Endothelial cell of umbilical vein (primary cell): ENCODE measurements at regions not wholly inside any gene's neighbourhood (a gene's known extent, or its start where the extent isn't known, plus 50 kb on each side); places are given as distances from the start of the nearest gene placed in this dataset.

Source experiments
- BruUV-seq: library from RNA; stranded (reverse); fragments of 400-500 nt; replicated peaks from 2 replicates; lab custom pipeline; 2021; lab: Mats Ljungman, UMichigan
- CTCF ChIA-PET: fragments of 300-600, 350-600 bp; sonication (Branson Sonifier 250); formaldehyde crosslinking; loops from one replicate; lab custom pipeline; 2021; ENCODE audit warnings: antibody characterized with exemption, inconsistent platforms; lab: Charles Lee
- POLR2A ChIA-PET: fragments of 300-600, 350-600 bp; sonication (Branson Sonifier 250); formaldehyde crosslinking; loops from one replicate; lab custom pipeline; 2021; ENCODE audit warnings: antibody characterized with exemption, inconsistent platforms; lab: Charles Lee
- DNase-seq: peaks from one replicate; pipeline ENCODE4 v3.0.0-alpha.2; 2011; ENCODE audit warnings: low read depth, low spot score
- FAIRE-seq: peaks from 2 replicates; lab custom pipeline; 2011; peaks lifted over from hg19 to GRCh38; lab: Jason Lieb, UNC
- H2AFZ ChIP-seq: 2 replicates; pipeline ENCODE4 v1.6.0; 2012; ENCODE audit warnings: low read depth, low read length, control low read depth, inconsistent platforms
- H3K27ac ChIP-seq: 2 replicates; pipeline ENCODE4 v1.5.1; 2011; ENCODE audit warnings: low read depth, mild to moderate bottlenecking, control low read depth, low read length, moderate library complexity; ENCODE audit not compliant: insufficient read depth
- H3K27me3 ChIP-seq, 2 experiments: 2 replicates each; pipeline versions ENCODE4 v1.6.0 to v1.6.1; 2011; ENCODE audit warnings: low read length in 2 of 2, mixed read lengths in 1 of 2; ENCODE audit not compliant: control insufficient read depth in 2 of 2, insufficient read depth in 2 of 2
- H3K36me3 ChIP-seq, 2 experiments: 2 replicates in 1 of 2; 3 replicates in 1 of 2; pipeline ENCODE4 v1.5.1; 2011; ENCODE audit warnings: low read length in 2 of 2, mild to moderate bottlenecking in 1 of 2, moderate library complexity in 1 of 2; ENCODE audit not compliant: control insufficient read depth in 2 of 2, insufficient read depth in 2 of 2; ENCODE audit errors: extremely low read depth in 1 of 2
- H3K4me1 ChIP-seq: 3 replicates; pipeline ENCODE4 v1.5.1; 2011; ENCODE audit warnings: mild to moderate bottlenecking, low read length; ENCODE audit not compliant: control insufficient read depth, insufficient read depth; ENCODE audit errors: extremely low read depth
- H3K4me2 ChIP-seq: 2 replicates; pipeline ENCODE4 v1.6.1; 2011; ENCODE audit warnings: low read length, control low read depth, mixed read lengths; ENCODE audit not compliant: insufficient read depth
- H3K4me3 ChIP-seq, 3 experiments: fragments of 200-600 bp in 1 of 3; sonication (generic), shearing (Covaris generic) in 1 of 3; replicated peaks in 1 of 3; 2 replicates each; pipeline ENCODE4 v1.5.1; 2011 to 2016; ENCODE audit warnings: control low read depth in 3 of 3, low read length in 3 of 3, mild to moderate bottlenecking in 2 of 3, inconsistent platforms in 1 of 3, low read depth in 1 of 3, moderate library complexity in 1 of 3; ENCODE audit not compliant: insufficient read depth in 1 of 3
- H3K79me2 ChIP-seq: 2 replicates; pipeline ENCODE4 v1.6.0; 2012; ENCODE audit warnings: low read length, inconsistent platforms; ENCODE audit not compliant: control insufficient read depth, insufficient read depth
- H3K9ac ChIP-seq: replicated peaks from 2 replicates; pipeline ENCODE3; 2011; ENCODE audit warnings: low read length, control low read depth; ENCODE audit not compliant: insufficient read depth; ENCODE audit errors: extremely low read depth
- H3K9me1 ChIP-seq: replicated peaks from 3 replicates; pipeline ENCODE4 v1.6.0; 2011; ENCODE audit warnings: mild to moderate bottlenecking, low read length; ENCODE audit not compliant: control insufficient read depth, insufficient read depth; ENCODE audit errors: extremely low read depth
- H3K9me3 ChIP-seq: replicated peaks from 2 replicates; pipeline ENCODE4 v1.5.1; 2012; ENCODE audit warnings: low read length, inconsistent platforms; ENCODE audit not compliant: control insufficient read depth, insufficient read depth
- H4K20me1 ChIP-seq: replicated peaks from 2 replicates; pipeline ENCODE3; 2011; ENCODE audit warnings: mild to moderate bottlenecking, low read length; ENCODE audit not compliant: control insufficient read depth, insufficient read depth; ENCODE audit errors: extremely low read depth
- CTCF ChIP-seq, 2 donors: IDR thresholded peaks; 1 replicate in 1 of 2; 2 replicates in 1 of 2; pipeline ENCODE4 v1.5.1; 2011; ENCODE audit warnings: low read length in 2 of 2, mild to moderate bottlenecking in 2 of 2, moderate library complexity in 2 of 2, control low read depth in 1 of 2, inconsistent platforms in 1 of 2, low read depth in 1 of 2; ENCODE audit not compliant: insufficient read depth in 1 of 2; ENCODE audit errors: extremely low read depth in 1 of 2
- EZH2 ChIP-seq: IDR thresholded peaks from 2 replicates; pipeline ENCODE4 v1.6.1; 2012; ENCODE audit warnings: borderline replicate concordance, low read depth, mild to moderate bottlenecking, moderate library complexity, low read length, inconsistent platforms; ENCODE audit not compliant: severe bottlenecking
- FOS ChIP-seq: IDR thresholded peaks from 2 replicates; pipeline ENCODE4 v1.6.1; 2011; ENCODE audit warnings: mild to moderate bottlenecking, low read length, moderate library complexity, borderline replicate concordance; ENCODE audit not compliant: insufficient read depth
- GATA2 ChIP-seq: IDR thresholded peaks from 2 replicates; pipeline ENCODE4 v1.7.0; 2011; ENCODE audit warnings: low read depth, mild to moderate bottlenecking, moderate library complexity, mixed read lengths, low read length; ENCODE audit not compliant: insufficient read length, insufficient read depth
- JUN ChIP-seq: IDR thresholded peaks from 2 replicates; pipeline ENCODE4 v1.6.1; 2011; ENCODE audit warnings: borderline replicate concordance, low read depth; ENCODE audit not compliant: insufficient read length, insufficient read depth
- MAX ChIP-seq: IDR thresholded peaks from 2 replicates; pipeline ENCODE4 v1.6.1; 2011; ENCODE audit not compliant: insufficient read depth, insufficient read length
- MYC ChIP-seq: IDR thresholded peaks from one replicate; pipeline ENCODE4 v1.6.1; 2011; ENCODE audit warnings: mild to moderate bottlenecking, low read depth, low read length
- POLR2A ChIP-seq: IDR thresholded peaks from 2 replicates; pipeline ENCODE4 v1.6.1; 2012; ENCODE audit warnings: low read depth, mild to moderate bottlenecking, control low read depth, low read length
- POLR2AphosphoS5 ChIP-seq: IDR thresholded peaks from 2 replicates; pipeline ENCODE4 v1.6.1; 2012; ENCODE audit warnings: low read depth, mild to moderate bottlenecking, control low read depth, low read length, moderate library complexity; ENCODE audit not compliant: insufficient read depth
- dilution Hi-C: fragments of 300-500 bp; cut with MboI; formaldehyde crosslinking; loops from one replicate; pipeline ENCODE4 v1.15.0; 2019; ENCODE audit warnings: low sequenced_read_pairs; ENCODE audit not compliant: extremely low pct_ligation_motif_present
- intact Hi-C: fragments of 100-400 bp; cut with micrococcal nuclease; formaldehyde crosslinking; loops from one replicate; pipeline ENCODE4 v1.10.0; 2022

- no peak overlapping the region for H3K9ac ChIP-seq
- no peaks in the 10 kb centered on the region for H3K9me3 ChIP-seq
- no peaks in the 10 kb centered on the region for H4K20me1 ChIP-seq
- no peak for DNase-seq
- no peak overlapping the region for H3K4me3 ChIP-seq
- H2AFZ ChIP-seq: no peak overlapping the region
- BruUV-seq: no TSS peak
- POLR2A ChIA-PET: no interaction called here
- dilution Hi-C loops (no loop called here), intact Hi-C loops (no loop called here)
- H3K27ac ChIP-seq: no peak overlapping the region
- H3K36me3 ChIP-seq: no peaks in the 10 kb centered on the region
- H3K9me1 ChIP-seq: no peaks in the 10 kb centered on the region
- H3K27me3 ChIP-seq: no peaks in the 10 kb centered on the region
- H3K4me2 ChIP-seq: no peak overlapping the region
- TF ChIP-seq POLR2A: no peak
- TF ChIP-seq EZH2: no peak
- no peak for TF ChIP-seq MAX
- TF ChIP-seq GATA2: no peak
- no peak for TF ChIP-seq POLR2AphosphoS5
- no peak for TF ChIP-seq JUN
- no peak for TF ChIP-seq CTCF (IDR thresholded peaks at IDR 0.05; ENCODE audit: extremely low read depth in 1 of 2, insufficient read depth in 1 of 2, low read depth in 1 of 2, low read length in 2 of 2)
- TF ChIP-seq FOS: no peak
- TF ChIP-seq MYC: no peak
- CTCF ChIA-PET: interaction anchor here (1.8 kb wide), 1 partner anchor 620 kb away, joined by 4 read pairs; no protein-coding TSS in a partner anchor
- H3K79me2 ChIP-seq: no peaks in the 10 kb centered on the region
- no peaks in the 10 kb centered on the region for H3K4me1 ChIP-seq
- no peak for FAIRE-seq
These were observed 523.8 kb downstream of the PTPRU start for GRCh38 chr1:29760067-29760564.
